ENCODE measurements at regions not wholly inside any gene's neighbourhood (a gene's known extent, or its start where the extent isn't known, plus 50 kb on each side); places are given as distances from the start of the nearest gene placed in this dataset.

DNA sequence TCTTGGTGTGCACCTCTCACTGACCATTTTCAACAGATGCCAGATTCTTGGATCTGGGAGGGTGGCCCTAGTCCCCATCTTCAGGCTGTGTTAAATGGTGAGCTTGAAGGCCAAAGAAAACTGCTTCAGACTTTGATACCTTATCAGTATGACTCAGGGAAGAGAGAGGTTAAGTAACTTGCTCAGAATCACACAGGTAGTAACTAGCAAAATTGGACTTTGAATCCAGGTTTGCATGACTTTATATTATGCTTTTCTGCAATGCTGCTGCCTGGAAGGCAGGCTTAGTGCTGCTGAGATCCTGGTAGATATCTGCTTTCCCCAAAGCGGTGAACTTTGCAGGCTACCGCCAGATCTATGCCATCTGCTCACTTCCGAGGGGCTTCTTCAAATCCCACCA is 487.3 kb downstream of the INSC start:
- Histone ChIP-seq H3K9me3 (ENCODE audit: control insufficient read depth, insufficient read depth, low read depth, low read length) (no peaks in the 10 kb centered on the region), H3K4me1 (ENCODE audit: control insufficient read depth, insufficient read depth, low read length) (no peaks in the 10 kb centered on the region), H3K27ac (ENCODE audit: low read length) (no peak overlapping the region), H3K4me3 (ENCODE audit: low read depth in 2 of 2, low read length in 2 of 2) (no peak overlapping the region), H3K36me3 (ENCODE audit: control insufficient read depth, insufficient read depth, low read length) (no peaks in the 10 kb centered on the region), H3K27me3 (ENCODE audit: control insufficient read depth, insufficient read depth, low read length) (no peaks in the 10 kb centered on the region; the same call in 1 of the 2 replicates)
- intact Hi-C loops (cut with micrococcal nuclease; ENCODE audit: unreplicated experiment) = no loop called here
- ATAC-seq = no peak
- ChIA-PET POLR2A (no interaction called here), CTCF (no interaction called here)
- no peak for TF ChIP-seq SIN3A (IDR thresholded peaks at IDR 0.05; ENCODE audit: borderline replicate concordance, insufficient read depth, low read depth, low read length)
- in situ Hi-C loops (cut with HindIII; ENCODE audit: low pct_unique_long_range_greater_than_20kb, low sequenced_read_pairs) = no loop called here
- no peak for DNase-seq (ENCODE audit: low read depth, low spot score)
- no TSS peak for BruUV-seq (replicated peaks)

DNA sequence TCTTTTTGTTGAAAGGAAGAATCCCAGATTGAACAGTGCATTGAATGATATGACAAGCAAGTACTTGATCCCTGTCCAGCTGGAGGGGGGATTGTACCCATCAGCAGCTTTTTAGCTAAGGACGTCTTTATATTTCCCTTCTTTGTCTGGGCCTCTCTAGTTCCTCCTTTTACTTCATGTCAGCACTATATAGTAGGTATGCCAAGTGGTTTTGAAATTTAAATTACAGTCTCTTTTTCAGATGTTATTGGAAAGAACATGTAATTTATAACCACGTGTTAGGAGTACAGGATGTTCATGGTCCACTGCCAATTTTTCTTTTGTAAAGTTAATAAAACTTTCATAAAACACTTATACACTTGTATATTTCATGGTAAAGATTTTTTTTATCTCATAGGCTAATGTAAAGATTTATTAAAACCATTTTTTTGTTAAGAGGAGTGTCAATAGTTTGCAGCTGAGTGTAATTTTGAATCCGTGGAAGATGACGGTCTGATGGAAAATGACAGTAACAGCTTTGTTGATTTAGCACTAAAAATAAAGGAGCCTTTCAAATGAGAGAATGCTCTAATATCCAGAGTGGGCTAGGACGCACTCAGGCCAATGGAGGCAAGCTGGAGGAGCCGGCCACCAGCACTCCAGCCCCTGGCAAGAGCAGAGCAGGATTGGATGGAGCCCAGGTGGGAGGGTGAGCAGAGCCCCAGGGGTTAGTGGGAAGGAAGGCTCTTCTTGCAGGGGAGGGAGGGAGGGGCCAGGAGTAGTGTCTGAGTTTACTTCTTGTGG is 488.3 kb downstream of the INSC start:
- Histone ChIP-seq H3K4me3 (ENCODE audit: low read depth in 2 of 2, low read length in 2 of 2) (no peak overlapping the region), H3K27ac (ENCODE audit: low read length) (no peak overlapping the region), H3K4me1 (ENCODE audit: control insufficient read depth, insufficient read depth, low read length) (no peaks in the 10 kb centered on the region), H3K9me3 (ENCODE audit: control insufficient read depth, insufficient read depth, low read depth, low read length) (no peaks in the 10 kb centered on the region), H3K36me3 (ENCODE audit: control insufficient read depth, insufficient read depth, low read length) (no peaks in the 10 kb centered on the region), H3K27me3 (ENCODE audit: control insufficient read depth, insufficient read depth, low read length) (no peaks in the 10 kb centered on the region; the same call in 1 of the 2 replicates)
- no TSS peak for BruUV-seq (replicated peaks)
- DNase-seq (ENCODE audit: low read depth, low spot score) (no peak), ATAC-seq (no peak)
- in situ Hi-C loops (cut with HindIII; ENCODE audit: low pct_unique_long_range_greater_than_20kb, low sequenced_read_pairs) (no loop called here), intact Hi-C loops (cut with micrococcal nuclease; ENCODE audit: unreplicated experiment) (no loop called here)
- TF ChIP-seq POLR2AphosphoS5 (IDR thresholded peaks at IDR 0.05; ENCODE audit: low read depth, low read length) = no peak
- TF ChIP-seq TCF7L2 (IDR thresholded peaks at IDR 0.05; ENCODE audit: low read depth, low read length) = no peak
- TF ChIP-seq, protein P1, sequence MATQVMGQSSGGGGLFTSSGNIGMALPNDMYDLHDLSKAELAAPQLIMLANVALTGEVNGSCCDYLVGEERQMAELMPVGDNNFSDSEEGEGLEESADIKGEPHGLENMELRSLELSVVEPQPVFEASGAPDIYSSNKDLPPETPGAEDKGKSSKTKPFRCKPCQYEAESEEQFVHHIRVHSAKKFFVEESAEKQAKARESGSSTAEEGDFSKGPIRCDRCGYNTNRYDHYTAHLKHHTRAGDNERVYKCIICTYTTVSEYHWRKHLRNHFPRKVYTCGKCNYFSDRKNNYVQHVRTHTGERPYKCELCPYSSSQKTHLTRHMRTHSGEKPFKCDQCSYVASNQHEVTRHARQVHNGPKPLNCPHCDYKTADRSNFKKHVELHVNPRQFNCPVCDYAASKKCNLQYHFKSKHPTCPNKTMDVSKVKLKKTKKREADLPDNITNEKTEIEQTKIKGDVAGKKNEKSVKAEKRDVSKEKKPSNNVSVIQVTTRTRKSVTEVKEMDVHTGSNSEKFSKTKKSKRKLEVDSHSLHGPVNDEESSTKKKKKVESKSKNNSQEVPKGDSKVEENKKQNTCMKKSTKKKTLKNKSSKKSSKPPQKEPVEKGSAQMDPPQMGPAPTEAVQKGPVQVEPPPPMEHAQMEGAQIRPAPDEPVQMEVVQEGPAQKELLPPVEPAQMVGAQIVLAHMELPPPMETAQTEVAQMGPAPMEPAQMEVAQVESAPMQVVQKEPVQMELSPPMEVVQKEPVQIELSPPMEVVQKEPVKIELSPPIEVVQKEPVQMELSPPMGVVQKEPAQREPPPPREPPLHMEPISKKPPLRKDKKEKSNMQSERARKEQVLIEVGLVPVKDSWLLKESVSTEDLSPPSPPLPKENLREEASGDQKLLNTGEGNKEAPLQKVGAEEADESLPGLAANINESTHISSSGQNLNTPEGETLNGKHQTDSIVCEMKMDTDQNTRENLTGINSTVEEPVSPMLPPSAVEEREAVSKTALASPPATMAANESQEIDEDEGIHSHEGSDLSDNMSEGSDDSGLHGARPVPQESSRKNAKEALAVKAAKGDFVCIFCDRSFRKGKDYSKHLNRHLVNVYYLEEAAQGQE (IDR thresholded peaks at IDR 0.05; ENCODE audit: insufficient read depth in 1 of 2, low read depth in 2 of 2, low read length in 1 of 2) = no peak
- TF ChIP-seq SIN3A (IDR thresholded peaks at IDR 0.05; ENCODE audit: borderline replicate concordance, insufficient read depth, low read depth, low read length) = no peak
- TF ChIP-seq, protein P2, sequence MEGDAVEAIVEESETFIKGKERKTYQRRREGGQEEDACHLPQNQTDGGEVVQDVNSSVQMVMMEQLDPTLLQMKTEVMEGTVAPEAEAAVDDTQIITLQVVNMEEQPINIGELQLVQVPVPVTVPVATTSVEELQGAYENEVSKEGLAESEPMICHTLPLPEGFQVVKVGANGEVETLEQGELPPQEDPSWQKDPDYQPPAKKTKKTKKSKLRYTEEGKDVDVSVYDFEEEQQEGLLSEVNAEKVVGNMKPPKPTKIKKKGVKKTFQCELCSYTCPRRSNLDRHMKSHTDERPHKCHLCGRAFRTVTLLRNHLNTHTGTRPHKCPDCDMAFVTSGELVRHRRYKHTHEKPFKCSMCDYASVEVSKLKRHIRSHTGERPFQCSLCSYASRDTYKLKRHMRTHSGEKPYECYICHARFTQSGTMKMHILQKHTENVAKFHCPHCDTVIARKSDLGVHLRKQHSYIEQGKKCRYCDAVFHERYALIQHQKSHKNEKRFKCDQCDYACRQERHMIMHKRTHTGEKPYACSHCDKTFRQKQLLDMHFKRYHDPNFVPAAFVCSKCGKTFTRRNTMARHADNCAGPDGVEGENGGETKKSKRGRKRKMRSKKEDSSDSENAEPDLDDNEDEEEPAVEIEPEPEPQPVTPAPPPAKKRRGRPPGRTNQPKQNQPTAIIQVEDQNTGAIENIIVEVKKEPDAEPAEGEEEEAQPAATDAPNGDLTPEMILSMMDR (IDR thresholded peaks at IDR 0.05) = no peak
- POLR2A ChIA-PET = no interaction called here
- CTCF ChIA-PET = no interaction called here

DNA sequence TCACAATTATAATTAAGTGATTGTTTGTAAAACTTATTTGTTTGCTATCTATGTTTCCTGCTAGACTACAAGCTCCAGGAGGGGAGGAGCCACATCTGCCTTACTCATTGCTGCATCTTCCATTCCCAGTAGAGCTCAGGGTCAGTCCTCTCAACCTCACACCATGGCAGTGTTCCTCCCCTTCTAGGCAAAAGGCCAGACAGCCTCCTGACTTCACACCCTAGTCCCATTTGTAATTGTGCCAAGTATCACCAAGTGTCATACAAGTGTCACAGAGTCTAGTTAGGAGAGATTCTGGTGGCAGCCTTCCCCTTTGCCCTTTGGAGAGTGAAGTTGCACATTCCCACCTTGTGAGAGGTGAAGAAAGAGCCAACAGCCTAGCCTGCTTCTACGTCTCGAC is 490.4 kb downstream of the INSC start:
- TF ChIP-seq TCF7L2 (IDR thresholded peaks at IDR 0.05; ENCODE audit: low read depth, low read length) (no peak), POLR2AphosphoS5 (IDR thresholded peaks at IDR 0.05; ENCODE audit: low read depth, low read length) (no peak), SIN3A (IDR thresholded peaks at IDR 0.05; ENCODE audit: borderline replicate concordance, insufficient read depth, low read depth, low read length) (no peak)
- TF ChIP-seq, protein P2 (IDR thresholded peaks at IDR 0.05) = no peak
- TF ChIP-seq, protein P1 (IDR thresholded peaks at IDR 0.05; ENCODE audit: insufficient read depth in 1 of 2, low read depth in 2 of 2, low read length in 1 of 2) = no peak
- in situ Hi-C loops (cut with HindIII; ENCODE audit: low pct_unique_long_range_greater_than_20kb, low sequenced_read_pairs) (no loop called here), intact Hi-C loops (cut with micrococcal nuclease; ENCODE audit: unreplicated experiment) (no loop called here)
- no TSS peak for BruUV-seq (replicated peaks)
- CTCF ChIA-PET = no interaction called here
- H3K27ac ChIP-seq (ENCODE audit: low read length) = no peak overlapping the region
- no peak for DNase-seq (ENCODE audit: low read depth, low spot score)
- ATAC-seq = no peak
- no peaks in the 10 kb centered on the region for H3K9me3 ChIP-seq (ENCODE audit: control insufficient read depth, insufficient read depth, low read depth, low read length)
- no peaks in the 10 kb centered on the region for H3K36me3 ChIP-seq (ENCODE audit: control insufficient read depth, insufficient read depth, low read length)
- POLR2A ChIA-PET = no interaction called here
- no peak overlapping the region for H3K4me3 ChIP-seq (ENCODE audit: low read depth in 2 of 2, low read length in 2 of 2)
- H3K4me1 ChIP-seq (ENCODE audit: control insufficient read depth, insufficient read depth, low read length) = no peaks in the 10 kb centered on the region
- H3K27me3 ChIP-seq (ENCODE audit: control insufficient read depth, insufficient read depth, low read length) = no peaks in the 10 kb centered on the region; the same call in 1 of the 2 replicates

Data from Panc1 (cell line).